Vagina (tissue), 2 donors: ENCODE measurements at regions not wholly inside any gene's neighbourhood (a gene's known extent, or its start where the extent isn't known, plus 50 kb on each side); places are given as distances from the start of the nearest gene placed in this dataset.
"Not testable (repeated sequence)": the region's sequence is repeated elsewhere in the genome, so short reads cannot be mapped to it uniquely, and the experiment has no call there.

Experiments used
- POLR2A ChIP-seq, 2 donors: fragments of 450-650 bp; IDR thresholded peaks; one replicate each; pipeline ENCODE4 v1.6.1; 2017; ENCODE audit warnings: antibody characterized with exemption in 2 of 2, mild to moderate bottlenecking in 2 of 2, moderate library complexity in 2 of 2
- TF ChIP-seq, protein P1 (sequence below), 3 experiments: fragments of 450-650 bp in 2 of 3; fragments of 200-600 bp in 1 of 3; sonication (generic) in 1 of 3; IDR thresholded peaks; one replicate each; pipeline ENCODE4 v1.5.1; 2017 to 2019; ENCODE audit warnings: antibody characterized with exemption in 3 of 3, mild to moderate bottlenecking in 2 of 3, moderate library complexity in 2 of 3

DNA sequence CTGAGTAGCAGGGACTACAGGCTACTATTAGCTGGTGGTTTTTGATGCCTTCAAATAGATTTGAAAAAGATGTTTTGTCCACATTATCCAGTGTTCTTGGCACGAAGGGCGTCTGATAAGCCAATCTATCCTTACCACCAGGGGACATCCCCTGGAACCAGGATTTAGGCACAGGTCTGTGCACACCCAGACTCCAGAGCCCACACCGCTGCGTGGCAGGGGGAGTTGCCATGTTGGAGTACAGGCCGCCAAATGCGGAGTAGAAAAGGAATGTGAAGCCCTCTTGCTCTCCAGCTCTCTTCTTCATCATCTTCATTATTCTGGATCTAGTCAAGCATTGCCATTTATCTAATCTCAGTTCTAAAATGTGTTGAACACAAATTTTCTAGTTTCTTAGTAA lies 54.3 kb downstream of the RNU1-4 start:
- TF ChIP-seq, protein P1, sequence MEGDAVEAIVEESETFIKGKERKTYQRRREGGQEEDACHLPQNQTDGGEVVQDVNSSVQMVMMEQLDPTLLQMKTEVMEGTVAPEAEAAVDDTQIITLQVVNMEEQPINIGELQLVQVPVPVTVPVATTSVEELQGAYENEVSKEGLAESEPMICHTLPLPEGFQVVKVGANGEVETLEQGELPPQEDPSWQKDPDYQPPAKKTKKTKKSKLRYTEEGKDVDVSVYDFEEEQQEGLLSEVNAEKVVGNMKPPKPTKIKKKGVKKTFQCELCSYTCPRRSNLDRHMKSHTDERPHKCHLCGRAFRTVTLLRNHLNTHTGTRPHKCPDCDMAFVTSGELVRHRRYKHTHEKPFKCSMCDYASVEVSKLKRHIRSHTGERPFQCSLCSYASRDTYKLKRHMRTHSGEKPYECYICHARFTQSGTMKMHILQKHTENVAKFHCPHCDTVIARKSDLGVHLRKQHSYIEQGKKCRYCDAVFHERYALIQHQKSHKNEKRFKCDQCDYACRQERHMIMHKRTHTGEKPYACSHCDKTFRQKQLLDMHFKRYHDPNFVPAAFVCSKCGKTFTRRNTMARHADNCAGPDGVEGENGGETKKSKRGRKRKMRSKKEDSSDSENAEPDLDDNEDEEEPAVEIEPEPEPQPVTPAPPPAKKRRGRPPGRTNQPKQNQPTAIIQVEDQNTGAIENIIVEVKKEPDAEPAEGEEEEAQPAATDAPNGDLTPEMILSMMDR (IDR thresholded peaks at IDR 0.05) = not testable (repeated sequence)
- not testable (repeated sequence) for TF ChIP-seq POLR2A (IDR thresholded peaks at IDR 0.05)
